ENCODE measurements at regions not wholly inside any gene's neighbourhood (a gene's known extent, or its start where the extent isn't known, plus 50 kb on each side); places are given as distances from the start of the nearest gene placed in this dataset.

GRCh38 chr6:156651486-156651885 lies 125.7 kb upstream of the ARID1B start:
- peaks cover 23% of the 10 kb centered on the region for H3K27me3 Mint-ChIP-seq
- no peak overlapping the region for H3K27ac Mint-ChIP-seq
- CTCF ChIA-PET: no interaction called here
- H3K4me1 Mint-ChIP-seq: peaks cover 9% of the 10 kb centered on the region
- no peaks in the 10 kb centered on the region for H3K36me3 Mint-ChIP-seq
- ATAC-seq: no peak
- no peak for DNase-seq
- H3K4me3 Mint-ChIP-seq: no peak overlapping the region
- no peaks in the 10 kb centered on the region for H3K9me3 Mint-ChIP-seq (ENCODE audit: low read depth)

DNA sequence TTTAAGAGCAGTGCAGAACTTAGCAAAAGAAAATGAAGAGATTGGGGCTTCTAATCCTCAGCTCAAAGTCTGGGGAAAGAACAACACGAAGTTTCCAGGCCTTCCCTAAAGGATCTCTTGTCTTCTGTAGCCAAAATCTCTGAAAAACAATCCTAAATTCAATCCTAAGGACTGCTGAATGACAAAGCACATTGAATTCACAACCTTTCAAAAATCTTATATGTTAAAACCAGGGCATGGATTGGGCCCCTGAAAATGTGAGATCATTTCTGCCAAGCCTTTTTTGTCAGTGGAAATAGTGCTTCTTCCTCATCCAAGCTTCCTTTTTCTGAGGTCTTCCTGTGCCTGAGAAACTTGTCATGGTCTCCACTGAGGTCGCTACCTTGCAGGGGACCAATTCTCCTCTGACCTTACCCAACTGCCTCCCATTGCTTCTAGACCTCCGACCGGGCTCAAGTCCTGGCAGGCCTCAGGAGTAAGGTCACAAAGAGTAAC lies 126.2 kb upstream of the ARID1B start:
- CTCF ChIA-PET: no interaction called here
- no peak overlapping the region for H3K4me3 Mint-ChIP-seq
- H3K4me1 Mint-ChIP-seq: peaks cover 9% of the 10 kb centered on the region
- DNase-seq (no peak), ATAC-seq (no peak)
- H3K9me3 Mint-ChIP-seq (ENCODE audit: low read depth): no peaks in the 10 kb centered on the region
- no peaks in the 10 kb centered on the region for H3K36me3 Mint-ChIP-seq
- peaks cover 26% of the 10 kb centered on the region for H3K27me3 Mint-ChIP-seq
- no peak overlapping the region for H3K27ac Mint-ChIP-seq

- no peaks in the 10 kb centered on the region for H3K9me3 Mint-ChIP-seq (ENCODE audit: low read depth)
- no peak overlapping the region for H3K4me3 Mint-ChIP-seq
- H3K36me3 Mint-ChIP-seq: no peaks in the 10 kb centered on the region
- H3K27me3 Mint-ChIP-seq: peaks cover 30% of the 10 kb centered on the region
- no peak overlapping the region for H3K27ac Mint-ChIP-seq
- peaks cover 9% of the 10 kb centered on the region for H3K4me1 Mint-ChIP-seq
- ATAC-seq (no peak), DNase-seq (no peak)
- CTCF ChIA-PET: no interaction called here
Measured at GRCh38 chr6:156648616-156649015, 128.6 kb upstream of the ARID1B start.

DNA sequence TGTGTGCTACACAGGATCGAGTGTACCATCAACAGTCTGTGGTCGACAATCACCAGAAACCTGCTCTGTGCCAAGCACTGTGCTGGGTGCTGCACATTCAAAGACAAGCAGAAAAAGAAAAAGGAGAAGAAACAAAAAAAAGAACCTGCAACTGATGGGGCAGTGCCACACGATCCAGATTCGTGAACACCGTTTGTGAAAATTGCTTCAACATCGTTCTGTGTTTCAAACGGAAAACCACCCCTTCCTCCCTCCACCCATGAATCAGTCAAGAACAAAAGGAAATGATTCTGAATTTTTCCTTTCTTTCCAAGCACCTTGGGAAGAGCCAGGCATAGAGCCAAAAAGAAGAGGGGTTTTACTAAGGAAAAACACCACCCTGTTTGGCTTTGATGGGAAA lies 129.2 kb upstream of the ARID1B start:
- CTCF ChIA-PET: no interaction called here
- Mint-ChIP-seq H3K4me3 (no peak overlapping the region), H3K27ac (no peak overlapping the region), H3K27me3 (peaks cover 30% of the 10 kb centered on the region), H3K9me3 (ENCODE audit: low read depth) (no peaks in the 10 kb centered on the region), H3K4me1 (peaks cover 9% of the 10 kb centered on the region), H3K36me3 (no peaks in the 10 kb centered on the region)
- DNase-seq (no peak), ATAC-seq (no peak)

DNA sequence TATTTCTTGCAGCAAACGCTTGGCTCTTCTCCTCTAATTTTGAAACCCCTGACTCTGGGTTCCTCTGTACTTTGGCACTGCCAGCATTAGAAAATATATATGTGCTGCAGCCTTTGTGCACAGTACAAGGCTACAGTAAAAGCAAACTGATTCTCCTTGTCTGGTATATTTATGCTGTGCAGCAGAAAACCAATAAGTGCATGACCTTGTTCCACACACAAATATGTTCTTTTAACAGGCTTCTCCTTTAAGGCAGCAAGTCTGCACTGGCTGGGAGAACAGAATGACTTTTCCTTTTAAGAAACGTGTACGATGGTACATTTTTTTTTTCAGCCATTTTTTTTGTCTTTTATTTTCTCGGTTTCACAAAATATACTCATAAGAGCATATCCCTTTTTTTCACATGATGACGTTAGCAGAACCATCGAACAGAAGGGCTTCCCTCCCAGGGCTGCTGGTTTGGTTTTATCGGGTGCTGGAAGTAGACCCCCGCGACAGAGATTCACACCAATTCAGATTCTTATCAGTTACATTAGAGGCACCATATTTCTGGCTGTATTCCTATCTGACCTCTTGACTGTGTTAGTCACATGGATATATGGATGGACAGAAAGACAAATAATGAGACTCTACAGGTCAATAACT lies 129.9 kb upstream of the ARID1B start:
- Mint-ChIP-seq H3K4me3 (no peak overlapping the region), H3K27ac (no peak overlapping the region), H3K4me1 (peaks cover 9% of the 10 kb centered on the region), H3K9me3 (ENCODE audit: low read depth) (no peaks in the 10 kb centered on the region), H3K27me3 (peaks cover 30% of the 10 kb centered on the region), H3K36me3 (no peaks in the 10 kb centered on the region)
- DNase-seq (no peak), ATAC-seq (no peak)
- CTCF ChIA-PET: interaction anchor here (0.7 kb wide), 1 partner anchor 1183 kb away, joined by 3 read pairs; no protein-coding TSS in a partner anchor

DNA sequence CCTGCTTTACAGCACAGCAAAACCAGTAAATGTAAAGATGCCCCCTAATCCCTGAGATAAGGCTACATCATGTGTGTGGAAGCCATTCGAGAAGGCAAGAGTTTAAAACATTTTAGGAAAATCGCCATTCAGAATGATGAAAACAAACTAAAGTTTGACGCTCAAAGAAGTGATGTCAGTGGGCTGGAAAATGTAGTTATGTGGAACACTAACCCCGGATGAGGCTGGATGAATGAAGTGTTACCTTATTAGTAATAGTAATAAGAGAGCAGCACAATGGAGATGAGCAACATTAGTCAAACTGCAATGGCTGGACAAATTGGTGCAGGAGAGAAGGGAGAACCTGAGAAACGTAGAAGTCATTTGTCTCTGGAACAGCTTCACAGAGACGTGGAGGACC lies 130.7 kb upstream of the ARID1B start:
- Mint-ChIP-seq H3K27me3 (peaks cover 30% of the 10 kb centered on the region), H3K4me1 (peaks cover 9% of the 10 kb centered on the region), H3K36me3 (no peaks in the 10 kb centered on the region), H3K9me3 (ENCODE audit: low read depth) (no peaks in the 10 kb centered on the region), H3K27ac (no peak overlapping the region), H3K4me3 (no peak overlapping the region)
- no peak for ATAC-seq
- no peak for DNase-seq
- CTCF ChIA-PET: interaction anchor here (0.7 kb wide), 1 partner anchor 1182 kb away, joined by 3 read pairs; no protein-coding TSS in a partner anchor

DNA sequence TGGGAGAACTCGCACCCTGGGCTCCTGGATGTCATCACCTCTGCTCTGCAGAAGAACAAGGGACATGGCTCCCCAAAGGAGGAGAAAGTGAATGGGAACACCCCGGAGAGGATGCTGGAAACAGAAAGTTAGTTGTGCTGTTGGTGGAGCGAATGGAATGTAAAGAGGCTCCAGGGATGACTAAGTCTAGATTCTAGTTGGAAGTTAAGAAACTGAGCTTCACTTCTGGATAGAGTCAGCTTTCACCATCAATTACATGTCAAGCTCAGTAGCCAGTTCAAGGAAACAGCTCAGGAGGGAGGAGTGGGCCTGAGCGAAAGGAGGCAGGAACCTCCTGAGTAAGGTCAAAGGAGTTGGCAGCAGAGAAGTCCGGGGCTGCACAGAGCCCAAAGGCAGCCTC lies 132.1 kb upstream of the ARID1B start:
- no peaks in the 10 kb centered on the region for H3K9me3 Mint-ChIP-seq (ENCODE audit: low read depth)
- CTCF ChIA-PET: no interaction called here
- ATAC-seq (no peak), DNase-seq (no peak)
- H3K27ac Mint-ChIP-seq: no peak overlapping the region
- no peak overlapping the region for H3K4me3 Mint-ChIP-seq
- H3K36me3 Mint-ChIP-seq: no peaks in the 10 kb centered on the region
- H3K27me3 Mint-ChIP-seq: peaks cover 30% of the 10 kb centered on the region
- peaks cover 9% of the 10 kb centered on the region for H3K4me1 Mint-ChIP-seq

- no peaks in the 10 kb centered on the region for H3K9me3 Mint-ChIP-seq (ENCODE audit: low read depth)
- ATAC-seq (no peak), DNase-seq (no peak)
- H3K27me3 Mint-ChIP-seq: no peaks in the 10 kb centered on the region
- no peak overlapping the region for H3K4me3 Mint-ChIP-seq
- peaks cover 8% of the 10 kb centered on the region for H3K4me1 Mint-ChIP-seq
- H3K36me3 Mint-ChIP-seq: no peaks in the 10 kb centered on the region
- H3K27ac Mint-ChIP-seq: no peak overlapping the region
- CTCF ChIA-PET: no interaction called here
Measured at GRCh38 chr6:156639009-156639721, 138.0 kb upstream of the ARID1B start.

- H3K27me3 Mint-ChIP-seq: no peaks in the 10 kb centered on the region
- H3K36me3 Mint-ChIP-seq: no peaks in the 10 kb centered on the region
- no peaks in the 10 kb centered on the region for H3K9me3 Mint-ChIP-seq (ENCODE audit: low read depth)
- CTCF ChIA-PET: no interaction called here
- ATAC-seq: no peak
- H3K4me1 Mint-ChIP-seq: peaks cover 13% of the 10 kb centered on the region
- H3K27ac Mint-ChIP-seq: no peak overlapping the region
- no peak overlapping the region for H3K4me3 Mint-ChIP-seq
- no peak for DNase-seq
Measured at GRCh38 chr6:156638581-156638980, 138.6 kb upstream of the ARID1B start.

DNA sequence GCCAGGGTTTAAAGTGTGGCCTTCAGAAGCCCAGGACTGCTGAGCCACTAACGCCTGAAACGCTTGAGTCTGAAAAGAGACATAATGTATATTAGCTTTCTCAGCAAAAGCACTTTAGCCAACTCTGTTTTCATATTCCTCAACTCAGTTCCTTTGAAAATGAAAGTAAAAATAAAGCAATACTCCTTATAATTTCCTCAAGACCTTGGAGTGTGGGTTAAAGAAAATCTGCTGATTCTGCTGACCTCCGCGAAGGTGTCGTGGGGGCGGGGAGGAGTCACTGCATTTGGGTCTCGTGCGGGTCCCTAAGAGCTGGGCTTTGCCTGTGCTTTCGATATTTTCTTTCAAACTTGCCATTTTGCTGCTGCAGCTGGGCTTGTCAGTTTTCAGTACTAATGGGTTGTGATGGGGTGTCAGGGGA lies 142.2 kb upstream of the ARID1B start:
- CTCF ChIA-PET: no interaction called here
- ATAC-seq: no peak
- Mint-ChIP-seq H3K27ac (no peak overlapping the region), H3K36me3 (no peaks in the 10 kb centered on the region), H3K27me3 (no peaks in the 10 kb centered on the region), H3K4me3 (no peak overlapping the region), H3K9me3 (ENCODE audit: low read depth) (no peaks in the 10 kb centered on the region), H3K4me1 (peaks cover 17% of the 10 kb centered on the region)
- DNase-seq: no peak

DNA sequence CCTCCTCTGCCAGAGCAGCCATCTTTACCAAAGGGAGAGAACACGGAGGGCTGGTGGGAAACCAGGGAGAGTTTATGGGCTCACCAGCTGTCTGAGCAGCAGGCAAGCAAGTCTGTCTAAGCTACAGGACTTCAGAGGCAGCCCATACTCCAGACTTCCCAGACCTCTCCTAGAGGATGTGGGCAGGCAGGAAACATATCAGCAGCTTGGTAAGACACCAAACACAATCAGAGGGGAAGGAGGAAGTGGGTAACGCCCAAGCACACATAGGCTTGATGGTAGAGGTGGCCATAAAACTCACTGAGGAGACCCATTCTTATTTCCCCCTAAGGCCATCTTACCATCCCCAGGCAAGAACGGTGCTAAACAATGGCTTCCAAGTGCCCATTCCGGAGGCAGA lies 143.1 kb upstream of the ARID1B start:
- Mint-ChIP-seq H3K4me3 (no peak overlapping the region), H3K4me1 (peaks cover 17% of the 10 kb centered on the region), H3K36me3 (no peaks in the 10 kb centered on the region), H3K27ac (no peak overlapping the region), H3K27me3 (no peaks in the 10 kb centered on the region), H3K9me3 (ENCODE audit: low read depth) (no peaks in the 10 kb centered on the region)
- ATAC-seq (no peak), DNase-seq (no peak)
- CTCF ChIA-PET: no interaction called here

GRCh38 chr6:156633291-156633690 lies 143.9 kb upstream of the ARID1B start:
- H3K4me3 Mint-ChIP-seq: no peak overlapping the region
- no peak for DNase-seq
- no peak for ATAC-seq
- H3K27me3 Mint-ChIP-seq: no peaks in the 10 kb centered on the region
- H3K4me1 Mint-ChIP-seq: peaks cover 17% of the 10 kb centered on the region
- no peak overlapping the region for H3K27ac Mint-ChIP-seq
- CTCF ChIA-PET: no interaction called here
- H3K36me3 Mint-ChIP-seq: no peaks in the 10 kb centered on the region
- H3K9me3 Mint-ChIP-seq (ENCODE audit: low read depth): no peaks in the 10 kb centered on the region

GRCh38 chr6:156630613-156631302 lies 146.4 kb upstream of the ARID1B start:
- no peaks in the 10 kb centered on the region for H3K9me3 Mint-ChIP-seq (ENCODE audit: low read depth)
- ATAC-seq: no peak
- no peak overlapping the region for H3K4me3 Mint-ChIP-seq
- H3K4me1 Mint-ChIP-seq: peaks cover 17% of the 10 kb centered on the region
- H3K27ac Mint-ChIP-seq: no peak overlapping the region
- CTCF ChIA-PET: no interaction called here
- no peaks in the 10 kb centered on the region for H3K36me3 Mint-ChIP-seq
- no peak for DNase-seq
- no peaks in the 10 kb centered on the region for H3K27me3 Mint-ChIP-seq

- ATAC-seq: no peak
- H3K4me1 Mint-ChIP-seq: peaks cover 5% of the 10 kb centered on the region
- no peak overlapping the region for H3K27ac Mint-ChIP-seq
- CTCF ChIA-PET: no interaction called here
- no peak overlapping the region for H3K4me3 Mint-ChIP-seq
- DNase-seq: no peak
- H3K36me3 Mint-ChIP-seq: no peaks in the 10 kb centered on the region
- H3K9me3 Mint-ChIP-seq (ENCODE audit: low read depth): no peaks in the 10 kb centered on the region
- H3K27me3 Mint-ChIP-seq: no peaks in the 10 kb centered on the region
Measured at GRCh38 chr6:156628805-156629204, 148.4 kb upstream of the ARID1B start.

Measured in activated CD8-positive, alpha-beta memory T cell treated with anti-CD3 and anti-CD28 coated beads, Interleukin-2, amount 10 ng/mL, durations not matched to agents 7 days and 5 days (primary cell).